GM20431 (cell line): ENCODE measurements at regions not wholly inside any gene's neighbourhood (a gene's known extent, or its start where the extent isn't known, plus 50 kb on each side); places are given as distances from the start of the nearest gene placed in this dataset.
"Not testable (repeated sequence)": the region's sequence is repeated elsewhere in the genome, so short reads cannot be mapped to it uniquely, and the experiment has no call there.

Source experiments
- in situ Hi-C: fragments of 300-500 bp; cut with MseI, MboI; formaldehyde crosslinking; loops from one replicate; pipeline ENCODE4 v1.15.0; 2020; ENCODE audit warnings: low sequenced_read_pairs; ENCODE audit not compliant: unreplicated experiment

DNA sequence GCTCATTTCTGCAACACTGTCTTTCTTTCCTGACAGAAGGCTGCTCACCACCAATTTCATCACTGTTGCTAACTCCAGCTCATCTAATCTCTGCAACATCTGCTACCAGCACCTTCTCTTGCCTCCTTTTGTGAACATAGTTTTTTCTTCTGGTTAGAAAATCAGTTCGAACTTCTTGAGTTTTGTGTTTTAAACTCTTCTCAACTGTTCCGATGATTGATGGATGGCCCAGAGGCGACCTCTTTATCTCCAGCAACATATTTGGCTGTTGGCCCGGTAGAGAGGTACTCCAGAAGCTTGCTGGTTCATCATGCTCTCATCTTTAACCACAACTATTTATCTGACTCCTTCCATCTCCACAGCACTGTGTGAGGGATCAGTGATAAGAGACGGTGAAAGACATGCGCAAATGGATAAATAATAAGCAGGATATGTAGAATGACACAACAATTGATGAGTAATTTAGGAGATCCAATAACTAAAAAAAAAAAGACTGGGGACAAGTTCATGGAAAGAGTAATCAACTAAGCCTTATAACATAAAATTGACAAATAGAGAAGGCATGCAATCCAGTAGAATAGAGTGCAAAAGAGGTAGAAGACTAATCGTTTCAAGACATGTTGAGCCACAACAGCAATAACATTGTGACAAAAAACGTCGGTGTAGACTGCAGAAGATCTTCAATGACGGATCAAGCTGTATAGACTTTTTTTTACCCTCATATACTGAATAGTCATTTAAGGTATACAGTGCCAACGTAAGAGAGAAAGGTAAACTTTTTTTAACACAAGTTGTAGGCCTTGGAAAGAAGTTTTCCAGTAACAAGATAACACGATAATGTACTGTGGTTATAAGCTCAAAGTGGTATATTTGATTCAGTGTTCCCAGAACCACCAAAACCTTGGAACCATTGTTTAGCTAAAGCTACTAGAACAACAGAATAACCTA lies 152.2 kb downstream of the CRPPA start:
- in situ Hi-C loops, result no loop called here

DNA sequence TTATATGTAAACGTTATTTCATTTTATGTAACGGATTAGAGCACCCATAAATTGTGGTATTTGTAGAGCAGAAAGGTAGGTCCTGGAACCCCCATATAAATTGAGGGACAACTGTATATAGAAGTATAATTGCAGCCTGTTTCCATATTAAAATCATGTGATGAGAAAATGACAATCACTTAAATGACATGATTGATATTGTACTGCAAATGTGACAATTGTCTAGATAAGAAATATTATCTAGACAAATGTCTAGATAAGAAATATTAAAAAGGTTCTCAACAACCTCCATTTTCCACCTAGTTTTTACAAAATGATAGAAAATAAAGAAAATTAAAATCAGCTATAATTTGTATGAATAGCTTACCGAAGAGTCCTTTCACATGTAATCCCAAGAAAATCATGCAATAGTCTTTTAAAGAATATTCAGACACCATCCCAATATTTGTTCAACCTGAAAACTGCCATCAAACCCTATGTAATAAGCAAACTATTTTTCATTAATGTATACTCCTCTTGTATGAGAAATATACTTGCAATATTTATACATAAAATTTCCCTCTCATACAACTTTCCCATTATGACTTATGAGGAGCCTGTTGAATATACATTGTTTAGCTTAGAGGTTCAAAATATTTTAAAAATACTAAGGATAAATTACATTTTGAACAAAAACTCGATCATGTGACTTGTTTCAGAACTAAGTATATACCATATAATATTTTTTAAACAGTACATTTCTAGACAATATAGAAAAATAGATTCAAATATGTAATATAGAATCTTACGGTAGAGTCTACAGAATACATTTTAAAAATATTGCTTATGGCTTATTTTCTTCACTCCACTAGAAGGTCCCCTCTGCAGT lies 153.2 kb downstream of the CRPPA start:
- in situ Hi-C loops, result no loop called here

DNA sequence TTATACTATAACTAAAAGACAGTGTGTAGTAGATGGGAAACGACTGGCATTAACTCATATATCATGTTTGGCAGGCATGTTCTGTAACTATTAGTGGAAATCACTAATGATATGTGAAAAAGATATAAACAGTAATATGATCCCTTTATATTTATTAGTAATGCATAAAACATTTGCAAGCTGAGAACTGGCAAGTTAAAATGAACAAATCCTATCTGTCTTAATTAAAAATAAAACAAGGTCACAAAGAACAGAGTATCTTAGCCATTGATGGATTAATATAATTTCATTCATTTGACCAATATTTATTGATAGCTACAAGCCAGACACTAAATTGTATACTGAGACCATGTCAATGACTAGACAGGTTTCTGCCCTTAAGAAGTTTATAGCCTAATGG lies 154.5 kb downstream of the CRPPA start:
- in situ Hi-C loops, result no loop called here

DNA sequence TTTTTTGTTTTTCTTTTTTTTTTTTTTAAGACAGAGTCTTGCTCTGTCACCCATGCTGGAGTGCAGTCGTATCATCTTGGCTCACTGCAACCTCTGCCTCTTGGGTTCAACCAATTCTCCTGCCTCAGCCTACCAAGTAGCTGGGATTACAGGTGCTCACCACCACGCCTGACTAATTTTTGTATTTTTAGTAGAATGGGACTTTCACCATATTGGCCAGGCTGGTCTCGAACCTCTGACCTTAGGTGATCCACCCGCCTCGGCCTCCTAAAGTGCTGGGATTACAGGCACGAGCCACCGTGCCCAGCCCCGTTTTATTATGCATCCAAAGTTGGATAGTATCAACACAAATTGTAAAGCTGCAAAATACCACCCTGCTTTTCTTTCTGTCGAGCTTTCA lies 154.9 kb downstream of the CRPPA start:
- in situ Hi-C loops, result not testable (repeated sequence)

DNA sequence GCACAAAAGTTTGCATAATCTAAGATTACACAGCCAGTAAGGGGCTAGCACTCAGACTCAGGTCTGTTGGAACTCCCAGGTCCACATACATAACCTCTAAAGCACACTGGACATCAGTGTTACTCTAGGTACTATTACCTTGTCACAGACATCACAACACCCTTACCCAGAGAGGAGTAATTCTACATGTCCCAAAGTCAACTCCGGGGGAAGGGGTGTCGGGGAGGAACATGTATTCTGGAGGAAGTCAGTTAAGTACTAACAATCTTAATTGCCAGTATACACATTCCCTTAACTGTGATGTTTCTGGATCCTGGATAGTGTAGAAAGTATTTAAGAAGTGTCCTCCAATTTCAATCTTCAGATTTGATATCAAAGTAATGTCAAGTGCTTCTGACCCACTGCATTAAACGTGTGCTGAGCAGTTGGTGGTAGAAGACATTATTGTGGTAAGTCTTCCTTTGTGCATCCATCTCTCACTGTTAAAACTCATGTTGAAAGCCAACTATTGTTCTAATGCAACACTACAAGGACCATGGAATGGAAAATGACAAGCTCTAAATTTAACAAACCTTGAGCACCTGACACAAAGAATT lies 155.4 kb downstream of the CRPPA start:
- in situ Hi-C loops, result no loop called here

DNA sequence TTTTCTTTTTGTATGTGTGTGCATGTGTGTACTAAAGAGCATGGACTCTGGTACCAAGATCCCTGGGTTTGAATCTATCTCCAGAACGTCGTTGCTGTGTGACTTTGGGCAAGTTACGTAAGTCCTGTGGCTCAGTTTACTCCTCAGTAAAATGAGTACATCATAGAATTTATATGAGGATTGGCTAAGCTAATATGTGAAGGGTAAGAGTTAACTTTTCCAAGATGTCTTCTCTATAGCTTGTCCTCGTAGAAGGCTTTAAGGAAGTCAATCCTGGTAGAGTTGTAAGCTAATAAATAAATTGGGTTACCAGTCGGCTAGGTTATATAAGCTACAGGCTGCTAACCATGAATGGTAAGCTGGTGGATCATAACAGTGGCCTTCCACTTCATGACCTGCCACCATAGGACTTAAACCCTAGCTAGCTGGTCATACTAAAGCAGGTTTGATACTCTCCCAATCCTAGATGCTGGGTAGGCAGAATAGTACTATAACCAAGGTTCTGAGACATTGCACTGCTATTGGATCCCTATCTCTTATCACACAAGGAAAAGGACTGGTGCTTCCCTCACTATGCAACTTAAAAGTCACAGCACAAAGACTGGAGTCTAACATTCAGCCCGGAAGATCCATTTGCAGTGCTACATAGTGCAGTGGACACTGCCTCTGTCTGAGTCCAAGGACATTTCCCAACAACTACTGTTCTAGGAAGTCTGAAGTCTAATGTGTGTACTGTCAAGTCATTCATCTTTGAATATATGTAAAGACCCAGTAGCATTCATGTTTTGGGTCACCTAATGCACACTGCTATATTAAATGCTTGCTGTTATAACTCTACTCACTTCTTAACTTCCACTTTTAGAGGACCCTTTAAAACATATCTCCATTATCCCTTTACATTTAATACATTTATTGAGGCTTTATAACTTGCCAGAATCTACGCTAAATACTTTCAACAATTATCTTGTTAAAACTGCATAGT lies 156.2 kb downstream of the CRPPA start:
- in situ Hi-C loops, result no loop called here

DNA sequence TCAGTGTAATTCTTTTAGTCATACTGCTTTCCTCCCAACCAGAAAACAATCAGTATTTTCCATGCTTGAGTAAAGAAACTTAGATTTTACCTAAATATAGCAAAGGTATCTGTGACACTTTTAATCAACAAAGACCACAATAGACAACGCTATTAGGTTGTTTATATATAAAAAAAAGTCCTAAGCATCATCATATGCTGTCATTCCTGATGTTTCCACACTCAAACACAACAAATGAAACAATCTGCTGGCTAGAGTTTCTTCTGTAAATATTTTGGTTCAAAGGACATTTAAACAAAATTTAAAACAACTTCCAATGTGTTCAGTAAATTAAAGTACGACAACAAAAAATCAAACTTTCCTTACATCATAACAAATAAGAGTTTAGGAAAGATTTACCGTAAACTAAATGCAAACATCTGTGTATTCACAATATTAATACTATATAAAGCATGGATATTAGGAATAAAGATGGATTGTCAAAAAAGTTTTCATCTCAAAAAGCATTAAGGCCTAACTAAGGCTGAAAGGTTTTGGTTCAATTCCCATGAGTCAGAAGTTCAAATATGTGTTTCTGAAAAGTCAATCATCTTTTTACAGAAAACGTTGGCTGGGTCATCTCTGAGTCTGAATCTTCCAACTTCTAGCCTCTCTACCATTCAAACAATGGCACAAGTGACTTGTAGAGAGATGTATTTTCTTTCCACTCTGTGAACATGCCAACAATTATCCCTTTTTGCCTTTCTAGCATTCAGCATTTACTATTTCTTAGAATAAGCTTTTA lies 157.1 kb downstream of the CRPPA start:
- in situ Hi-C loops, result no loop called here

DNA sequence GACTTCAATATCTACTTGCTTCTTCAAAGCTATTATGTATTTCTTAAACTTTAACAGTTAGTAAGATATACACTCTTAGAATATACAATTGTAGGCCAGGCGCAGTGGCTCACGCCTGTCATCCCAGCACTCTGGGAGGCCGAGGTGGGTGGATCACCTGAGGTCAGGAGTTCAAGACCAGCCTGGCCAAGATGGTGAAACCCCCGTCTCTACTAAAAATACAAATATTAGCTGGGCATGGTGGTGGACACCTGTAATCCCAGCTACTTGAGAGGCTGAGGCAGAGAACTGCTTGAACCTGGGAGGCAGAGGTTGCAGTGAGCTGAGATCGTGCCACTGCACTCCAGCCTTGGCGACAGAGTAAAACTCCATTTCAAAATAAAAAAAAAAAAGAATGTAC lies 158.0 kb downstream of the CRPPA start:
- in situ Hi-C loops, result not testable (repeated sequence)

DNA sequence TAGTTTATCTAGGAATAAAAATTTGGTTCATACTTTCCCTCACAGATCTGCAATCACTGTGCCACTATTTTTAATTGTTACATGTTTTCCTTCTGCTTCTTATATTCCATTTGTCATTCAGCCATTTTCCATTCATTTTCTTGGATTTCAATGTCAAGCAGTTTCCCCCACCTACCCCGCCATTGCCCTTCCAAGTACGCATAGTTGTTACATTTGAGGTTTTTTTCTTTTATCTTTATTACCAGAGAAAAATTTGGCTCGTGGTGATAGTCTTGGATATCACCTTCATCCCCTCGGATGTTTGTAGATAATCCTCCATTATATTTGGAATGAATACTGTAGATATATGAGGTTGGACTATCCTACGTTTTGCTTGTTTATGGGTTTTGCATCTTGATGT lies 159.7 kb downstream of the CRPPA start:
- in situ Hi-C loops, result no loop called here

DNA sequence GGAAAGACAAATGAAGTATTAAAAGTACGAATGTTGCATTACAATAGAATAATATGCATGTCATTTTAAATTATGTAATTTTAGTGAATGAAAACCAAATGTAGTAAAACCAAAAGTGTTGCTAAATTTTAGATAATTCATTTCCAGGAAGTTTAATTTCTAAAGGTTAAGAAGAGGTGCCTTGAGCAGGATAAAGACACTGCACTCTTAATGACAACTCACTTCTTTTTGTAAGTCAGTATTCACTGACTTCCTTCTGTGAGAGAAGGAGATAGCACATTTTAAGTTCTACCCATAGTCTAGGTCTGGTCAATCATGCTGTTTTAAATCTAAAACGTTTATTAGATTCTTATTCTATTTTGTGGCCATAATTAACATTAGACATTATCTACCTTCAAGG lies 160.2 kb downstream of the CRPPA start:
- in situ Hi-C loops, result no loop called here

DNA sequence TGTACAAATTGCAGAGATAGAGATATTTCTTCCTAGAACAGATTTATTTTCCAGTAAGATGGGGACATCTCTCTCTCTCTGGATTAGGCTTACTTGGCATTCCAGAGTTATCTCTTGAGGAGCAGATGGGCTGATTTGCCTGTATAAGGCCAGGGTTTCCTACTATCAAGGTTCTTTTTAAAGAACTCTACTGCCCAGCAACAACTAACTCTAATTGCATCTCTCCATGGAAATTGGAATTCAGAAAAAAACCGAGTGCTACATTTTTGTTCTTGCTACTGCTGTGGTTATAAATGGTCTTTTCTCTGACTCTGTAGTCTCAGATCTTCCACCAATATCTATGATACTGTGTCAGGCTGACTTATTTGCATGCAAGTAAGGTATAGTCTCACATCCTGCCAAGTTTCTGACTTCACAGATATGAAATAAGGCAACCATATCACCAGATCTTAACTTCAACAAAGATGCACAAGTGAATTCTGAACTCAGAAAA lies 161.1 kb downstream of the CRPPA start:
- in situ Hi-C loops, result no loop called here

DNA sequence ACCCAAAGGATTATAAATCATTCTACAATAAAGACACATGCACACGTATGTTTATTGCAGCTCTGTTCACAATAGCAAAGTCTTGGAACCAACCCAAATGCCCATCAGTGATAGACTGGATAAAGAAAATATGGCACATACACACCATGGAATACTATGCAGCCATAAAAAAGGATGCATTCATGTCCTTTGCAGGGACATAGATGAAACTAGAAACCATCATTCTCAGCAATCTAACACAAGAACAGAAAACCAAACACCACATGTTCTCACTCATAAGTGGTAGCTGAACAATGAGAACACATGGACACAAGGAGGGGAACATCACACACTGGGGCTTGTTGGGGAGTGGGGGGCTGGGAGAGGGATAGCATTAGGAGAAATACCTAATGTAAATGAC lies 164.9 kb downstream of the CRPPA start:
- in situ Hi-C loops, result not testable (repeated sequence)

DNA sequence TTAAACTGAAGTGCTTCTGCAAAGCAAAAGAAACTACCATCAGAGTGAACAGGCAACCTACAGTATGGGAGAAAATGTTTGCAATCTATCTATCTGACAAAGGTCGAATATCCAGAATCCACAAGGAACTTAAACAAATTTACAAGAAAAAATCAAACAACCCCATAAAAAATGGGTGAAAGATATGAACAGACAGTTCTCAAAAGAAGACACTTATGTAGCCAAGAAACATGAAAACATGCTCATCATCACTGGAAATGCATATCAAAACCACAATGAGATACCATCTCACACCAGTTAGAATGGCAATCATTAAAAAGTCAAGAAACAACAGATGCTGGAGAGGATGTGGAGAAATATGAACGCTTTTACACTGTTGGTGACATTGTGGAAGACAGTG lies 165.4 kb downstream of the CRPPA start:
- in situ Hi-C loops, result not testable (repeated sequence)

DNA sequence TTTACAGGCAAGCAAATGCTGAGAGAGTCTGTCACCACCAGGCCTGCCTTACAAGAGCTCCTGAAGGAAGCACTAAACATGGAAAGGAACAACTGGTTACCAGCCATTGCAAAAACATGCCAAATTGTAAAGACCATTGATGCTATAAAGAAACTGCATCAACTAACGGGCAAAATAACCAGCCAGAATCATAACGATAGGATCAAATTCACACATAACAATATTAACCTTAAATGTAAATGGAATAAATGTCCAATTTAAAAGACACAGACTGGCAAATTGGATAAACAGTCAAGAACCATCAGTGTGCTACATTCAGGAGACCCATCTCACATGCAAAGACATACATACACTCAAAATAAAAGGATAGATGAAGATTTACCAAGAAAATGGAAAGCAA lies 170.7 kb downstream of the CRPPA start:
- in situ Hi-C loops, result not testable (repeated sequence)

DNA sequence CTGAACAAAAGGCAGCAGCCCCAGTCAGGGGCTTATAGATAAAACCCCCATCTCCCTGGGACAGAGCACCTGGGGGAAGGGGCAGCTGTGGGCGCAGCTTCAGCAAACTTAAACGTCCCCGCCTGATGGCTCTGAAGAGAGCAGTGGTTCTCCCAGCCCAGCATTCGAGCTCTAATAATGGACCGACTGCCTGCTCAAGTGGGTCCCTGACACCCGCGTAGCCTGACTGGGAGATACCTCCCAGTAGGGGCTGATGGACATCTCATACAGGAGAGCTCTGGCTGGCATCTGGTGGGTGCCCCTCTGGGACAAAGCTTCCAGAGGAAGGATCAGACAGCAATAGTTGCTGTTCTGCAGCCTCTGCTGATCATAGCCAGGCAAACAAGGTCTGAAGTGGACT lies 172.1 kb downstream of the CRPPA start:
- in situ Hi-C loops, result not testable (repeated sequence)

DNA sequence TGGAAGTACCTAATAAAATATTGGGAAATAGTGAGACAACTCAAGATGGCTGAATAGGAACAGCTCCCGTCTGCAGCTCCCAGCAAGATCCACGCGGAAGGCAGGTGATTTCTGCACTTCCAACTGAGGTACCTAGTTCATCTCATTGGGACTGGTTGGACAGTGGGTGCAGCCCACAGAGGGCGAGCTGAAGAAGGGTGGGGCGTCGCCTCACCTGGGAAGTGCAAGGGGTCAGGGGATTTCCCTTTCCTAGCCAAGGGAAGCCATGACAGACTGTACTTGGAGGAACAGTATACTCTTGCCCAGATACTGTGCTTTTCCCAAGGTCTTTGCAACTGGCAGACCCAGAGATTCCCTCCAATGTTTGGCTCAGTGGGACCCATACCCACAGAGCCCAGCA lies 172.8 kb downstream of the CRPPA start:
- in situ Hi-C loops, result not testable (repeated sequence)

DNA sequence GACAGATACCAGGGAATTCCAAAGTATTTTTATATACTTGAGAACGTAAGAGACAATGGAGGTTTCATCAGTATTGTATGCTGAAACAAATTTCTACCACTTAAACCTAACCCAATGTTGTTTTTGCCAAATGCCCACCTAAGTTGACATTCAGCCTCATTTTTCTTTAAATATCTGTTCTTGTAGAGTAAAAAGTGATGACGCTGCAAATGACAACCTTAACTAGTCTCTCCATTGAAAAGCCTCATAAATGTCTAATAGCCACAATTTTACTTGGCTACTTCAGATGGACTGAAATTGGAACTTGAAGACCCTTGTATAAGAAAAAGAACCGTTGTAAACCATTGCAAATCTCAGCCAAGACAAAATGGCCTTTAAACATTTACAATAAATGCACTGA lies 176.9 kb downstream of the CRPPA start:
- in situ Hi-C loops, result no loop called here

DNA sequence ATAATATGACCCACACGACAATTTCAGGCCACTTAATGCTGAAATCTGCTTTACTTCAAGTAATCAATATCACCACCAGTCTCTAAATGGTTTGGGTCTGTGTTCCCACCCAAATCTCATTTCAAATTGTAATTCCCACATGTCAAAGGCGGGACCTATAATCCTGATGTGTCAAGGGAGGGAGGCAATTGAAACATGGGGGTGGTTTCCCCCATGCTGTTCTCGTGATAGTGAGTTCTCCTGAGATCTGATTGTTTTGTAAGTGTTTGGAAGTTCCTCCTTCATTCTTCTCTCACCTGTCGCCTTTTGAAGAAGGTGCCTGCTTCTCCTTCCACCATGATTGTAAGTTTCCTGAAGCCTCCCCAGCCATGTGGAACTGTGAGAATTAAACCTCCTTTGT lies 178.4 kb downstream of the CRPPA start:
- in situ Hi-C loops, result no loop called here

DNA sequence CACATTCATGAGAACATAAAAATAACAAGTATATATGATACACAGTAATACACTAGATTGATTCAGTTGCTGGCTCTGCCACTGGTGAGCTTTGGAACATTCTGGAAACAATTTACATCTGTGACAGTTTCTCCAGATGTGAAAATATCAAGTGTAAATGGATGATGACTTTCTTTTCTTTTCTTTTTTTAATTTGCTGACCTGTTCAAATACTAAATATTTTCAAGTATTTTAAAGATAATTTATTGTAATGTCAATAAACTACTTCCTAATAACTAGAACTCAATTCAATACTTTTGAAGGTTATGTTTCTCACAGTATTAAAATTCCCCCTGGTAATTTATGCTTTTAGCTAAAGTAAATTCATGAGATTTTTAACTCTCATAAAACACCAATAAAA lies 180.3 kb downstream of the CRPPA start:
- in situ Hi-C loops, result no loop called here
